HG03097 (cell line): ENCODE measurements at regions not wholly inside any gene's neighbourhood (a gene's known extent, or its start where the extent isn't known, plus 50 kb on each side); places are given as distances from the start of the nearest gene placed in this dataset.

Source experiments
- ATAC-seq: cut with Tn5 transposase; IDR thresholded peaks from one replicate; pipeline ENCODE4 v1.9.1; 2021; ENCODE audit not compliant: unreplicated experiment, low FRiP score

DNA sequence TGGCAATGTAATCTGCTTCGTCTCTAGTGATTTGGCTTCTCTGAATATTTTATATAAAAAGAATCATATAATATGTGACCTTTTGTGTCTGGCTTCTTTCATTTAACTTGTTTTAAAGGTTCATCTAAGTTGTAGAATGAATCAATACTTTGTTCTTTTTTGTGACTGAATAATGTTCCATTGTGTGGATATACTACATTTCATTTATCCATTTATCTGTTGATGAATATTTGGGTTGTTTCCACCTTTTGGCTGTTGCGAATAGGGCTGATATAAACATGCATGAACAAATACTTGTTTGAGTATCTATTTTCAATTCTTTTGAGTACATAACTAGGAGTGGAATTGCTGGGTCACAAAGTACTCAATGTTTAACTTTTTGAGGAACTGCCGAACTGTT, 63.8 kb upstream of the TNP1 start:
- no peak for ATAC-seq

DNA sequence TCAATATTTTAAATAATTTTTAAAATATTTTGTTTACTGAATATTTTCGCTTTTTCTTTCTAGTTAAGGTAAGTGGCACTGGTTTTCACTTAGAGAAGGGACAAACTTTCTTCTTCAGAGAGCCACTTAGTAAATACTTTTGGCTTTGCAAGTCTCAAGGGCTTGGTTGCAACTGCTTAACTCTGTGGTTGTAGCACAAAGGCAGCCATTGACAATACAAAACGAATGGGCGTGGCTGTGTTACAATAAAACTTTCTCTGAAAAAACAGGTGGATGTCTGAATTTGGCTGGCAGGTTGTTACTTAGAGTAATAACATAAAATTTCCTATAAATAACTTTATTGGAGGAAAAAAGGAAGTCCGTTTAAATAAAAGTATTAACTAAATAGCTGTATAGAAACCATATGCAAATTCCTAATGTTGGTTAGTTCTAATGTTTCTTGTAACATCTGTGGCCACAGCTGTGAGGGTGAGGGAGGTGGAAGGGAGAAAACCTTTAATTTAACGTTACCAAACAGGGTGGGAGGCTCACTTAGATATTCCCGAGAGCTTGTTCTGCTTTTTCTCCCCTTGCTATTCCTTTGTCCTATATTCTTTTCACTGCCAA, 62.4 kb upstream of the TNP1 start:
- no peak for ATAC-seq

DNA sequence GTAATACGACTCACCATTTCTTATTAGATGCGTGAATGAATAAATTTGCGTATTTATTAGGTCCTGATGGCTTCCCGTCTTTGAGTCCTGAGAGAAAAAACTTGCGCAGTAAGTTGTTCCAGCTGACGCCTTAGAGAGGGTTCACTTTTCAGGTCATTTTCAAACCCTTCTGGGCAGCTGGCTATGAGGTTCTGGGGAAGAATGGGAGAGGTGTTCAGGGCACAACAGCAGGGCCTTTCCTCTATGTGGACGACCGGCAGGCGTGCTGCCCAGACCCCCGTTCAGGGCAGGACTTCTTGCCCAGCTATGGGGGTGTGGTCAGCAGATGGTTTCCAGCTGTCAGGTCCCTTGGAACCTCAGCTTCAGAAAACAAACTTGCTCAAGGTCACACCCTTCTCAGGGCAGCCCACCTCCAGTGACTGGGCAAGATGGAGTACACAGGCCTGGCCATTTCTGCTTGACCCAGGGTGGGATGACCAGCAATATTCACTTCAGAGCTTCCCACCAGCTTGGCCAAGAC, 61.1 kb upstream of the TNP1 start:
- ATAC-seq = no peak

DNA sequence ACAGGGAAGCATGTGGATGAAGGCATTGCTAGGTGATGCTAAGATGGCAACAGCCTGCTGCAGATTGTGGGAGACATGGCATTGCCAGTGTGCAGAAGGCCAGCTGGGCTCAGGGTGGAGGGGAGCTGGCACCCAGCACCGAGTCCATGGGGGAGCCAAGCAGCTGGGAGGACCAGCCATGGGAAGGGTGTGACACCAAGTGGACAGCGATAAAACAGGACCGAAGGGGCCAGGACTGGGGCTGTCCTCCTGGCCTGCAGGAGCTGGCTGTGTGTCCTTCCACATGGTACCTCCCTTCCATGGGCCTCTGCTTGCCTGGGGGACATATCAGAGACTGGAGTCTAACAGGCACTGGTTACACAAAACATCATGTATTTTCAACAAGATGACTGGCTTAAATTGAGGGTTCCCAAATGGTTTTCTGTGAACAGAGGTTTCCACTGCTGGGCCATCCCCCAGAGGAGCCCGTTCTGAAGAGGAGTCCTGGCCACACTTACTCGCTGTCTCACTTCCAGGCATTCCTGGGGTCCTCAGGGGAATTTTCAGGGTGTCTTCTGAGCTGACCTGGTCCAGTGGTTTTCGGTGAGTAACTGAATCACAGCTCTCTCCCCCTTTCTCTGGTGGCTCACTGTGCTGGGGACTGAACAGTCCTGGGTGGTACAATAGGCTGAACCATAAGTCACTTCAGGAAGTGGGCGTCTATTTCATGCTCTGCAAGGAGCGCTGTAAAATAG, 60.4 kb upstream of the TNP1 start:
- no peak for ATAC-seq

DNA sequence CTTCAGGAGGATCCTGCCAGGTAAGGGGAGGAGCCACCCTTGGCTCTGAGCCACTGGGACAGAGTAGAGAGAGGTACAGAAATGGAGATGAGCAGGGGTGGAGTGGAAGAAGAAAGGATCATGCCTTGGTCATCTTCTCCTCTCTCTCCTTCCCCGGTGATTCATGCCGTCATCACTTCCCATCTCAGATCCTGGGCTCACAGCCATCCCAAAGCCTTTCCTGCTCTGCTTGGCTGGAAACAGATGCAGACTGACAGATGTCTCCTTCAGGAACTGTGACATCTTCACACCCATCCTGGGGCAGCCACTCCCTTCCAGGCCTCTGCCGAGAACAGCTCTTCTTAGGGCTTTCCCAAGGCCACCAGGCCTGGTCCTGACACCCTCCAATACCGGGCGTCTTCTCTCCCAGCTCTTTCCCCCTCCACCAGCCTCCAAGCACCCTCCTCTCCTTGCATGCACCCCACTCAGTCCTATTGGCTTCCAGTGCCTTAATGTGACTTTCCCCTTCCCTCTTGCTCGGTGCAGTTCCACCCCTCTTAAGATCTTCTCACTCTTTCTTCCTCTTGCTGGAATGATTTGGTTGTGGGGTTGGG, 58.3 kb upstream of the TNP1 start:
- ATAC-seq = no peak

DNA sequence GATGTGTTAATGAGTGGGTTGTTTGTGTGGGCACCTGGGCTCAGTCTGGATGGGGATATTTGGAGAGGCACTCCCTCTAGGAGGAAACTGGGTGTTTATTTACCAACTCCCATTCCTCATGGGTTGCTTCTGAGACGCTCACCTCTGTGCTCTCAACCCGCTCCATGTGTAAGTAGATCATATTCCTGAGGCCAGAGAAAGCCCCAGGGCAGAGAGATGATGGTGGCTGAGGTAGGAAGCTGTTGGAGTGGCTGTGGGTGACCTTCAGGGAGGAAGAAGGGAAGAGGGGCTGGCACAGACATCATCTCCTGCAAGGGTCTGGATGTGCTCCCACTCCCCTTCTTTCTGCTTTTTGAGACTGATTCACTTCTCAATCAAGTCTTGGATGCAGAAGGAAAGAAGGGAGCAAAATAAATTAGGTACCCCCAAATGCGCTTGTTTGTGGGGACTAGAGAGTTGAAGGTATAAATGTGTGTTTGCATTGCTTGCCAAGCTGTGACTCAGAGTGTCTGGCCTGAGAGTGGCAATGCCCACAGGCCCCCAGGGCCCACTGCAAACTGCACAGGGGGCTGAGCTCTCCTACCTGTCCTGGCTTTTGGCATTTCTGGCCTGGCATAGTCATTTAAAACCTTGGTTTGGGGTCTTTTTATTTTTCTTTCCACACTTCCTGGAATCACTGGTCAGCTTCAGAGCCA, 57.2 kb upstream of the TNP1 start:
- ATAC-seq = no peak

DNA sequence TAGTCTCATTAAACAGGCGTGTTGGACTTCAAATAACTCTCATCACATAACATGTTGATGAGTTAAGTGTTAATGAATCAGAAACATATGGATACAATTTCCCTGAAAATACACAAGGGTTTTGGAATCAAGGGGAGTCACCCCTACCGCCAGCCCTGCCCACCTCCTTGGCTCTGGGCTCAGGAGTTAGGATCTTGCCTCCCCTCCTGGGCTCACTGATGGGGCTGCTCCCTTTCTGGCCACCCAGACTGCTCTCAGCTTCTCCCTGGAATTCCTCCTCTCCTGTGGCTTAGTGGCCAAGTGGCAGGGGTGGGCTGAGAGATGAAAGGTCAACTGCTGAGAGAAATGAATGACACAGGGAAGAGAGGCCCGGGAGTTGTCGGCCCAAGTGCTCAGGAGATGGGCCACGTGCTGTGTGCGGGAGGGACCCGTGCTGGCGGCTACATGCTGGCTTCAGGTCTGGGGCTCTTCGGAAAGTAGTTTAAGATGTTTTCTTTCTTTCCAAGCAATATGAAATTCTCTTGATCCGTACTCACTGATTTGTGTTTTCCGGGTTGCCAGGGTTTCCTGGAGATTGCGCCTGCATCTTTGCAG, 55.8 kb upstream of the TNP1 start:
- no peak for ATAC-seq

DNA sequence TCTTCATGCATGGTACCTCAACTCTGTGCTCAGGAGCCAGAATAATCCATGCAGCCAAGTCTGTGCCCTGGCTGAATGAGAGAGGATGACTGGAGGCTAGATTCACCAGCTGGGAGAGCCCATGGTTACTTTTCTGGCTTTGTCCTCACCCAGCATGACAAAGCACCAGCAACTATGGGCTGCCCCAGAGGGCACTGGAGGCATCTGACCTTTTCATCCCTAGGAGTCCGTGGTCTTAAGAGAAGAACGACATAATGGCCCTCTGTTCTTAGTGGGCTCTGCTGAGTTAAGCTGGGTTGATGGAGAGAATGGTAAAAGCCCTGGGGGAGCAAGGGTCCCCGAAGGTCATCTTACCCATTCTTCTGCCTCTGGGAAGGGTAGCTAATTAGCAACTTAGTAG, 54.6 kb upstream of the TNP1 start:
- ATAC-seq = no peak

DNA sequence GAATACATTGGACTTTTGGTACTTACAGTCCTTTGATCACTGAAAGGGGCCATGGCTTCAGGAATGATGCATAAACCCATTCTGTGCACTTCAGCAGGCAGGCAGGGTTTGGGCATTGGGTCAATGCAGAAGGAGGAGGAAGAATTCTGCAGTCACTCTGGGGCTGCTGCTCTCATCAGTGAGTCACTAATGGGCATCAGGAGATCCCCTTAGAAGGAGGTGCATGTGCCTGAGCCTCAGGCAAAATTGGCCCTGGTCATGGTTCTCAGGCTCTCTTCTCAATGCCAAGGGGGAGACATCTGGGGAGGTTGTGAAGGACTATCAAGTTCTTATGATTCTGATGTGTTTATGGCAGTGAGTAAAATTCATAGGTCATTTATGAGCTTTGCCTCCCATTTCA, 52.0 kb upstream of the TNP1 start:
- ATAC-seq = no peak

DNA sequence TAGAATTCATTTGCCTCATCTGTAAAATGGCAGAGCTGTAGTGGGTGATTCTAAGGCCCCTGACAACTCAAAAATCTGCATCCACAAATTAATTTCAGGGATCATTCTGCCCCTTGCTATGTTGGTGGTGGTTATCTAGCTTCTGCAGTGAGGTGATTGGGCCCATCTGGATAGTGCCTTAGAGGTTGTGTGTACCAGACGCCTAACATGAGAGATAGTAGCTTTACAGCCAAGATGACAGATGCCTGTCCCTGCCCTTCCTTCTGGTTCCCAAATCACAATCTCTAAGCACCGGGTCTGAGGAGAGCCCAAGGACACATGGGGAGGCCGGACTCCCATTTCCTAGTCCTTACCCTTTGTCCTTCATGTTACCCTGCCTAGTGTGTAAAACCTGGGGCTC, 51.1 kb upstream of the TNP1 start:
- ATAC-seq = no peak

DNA sequence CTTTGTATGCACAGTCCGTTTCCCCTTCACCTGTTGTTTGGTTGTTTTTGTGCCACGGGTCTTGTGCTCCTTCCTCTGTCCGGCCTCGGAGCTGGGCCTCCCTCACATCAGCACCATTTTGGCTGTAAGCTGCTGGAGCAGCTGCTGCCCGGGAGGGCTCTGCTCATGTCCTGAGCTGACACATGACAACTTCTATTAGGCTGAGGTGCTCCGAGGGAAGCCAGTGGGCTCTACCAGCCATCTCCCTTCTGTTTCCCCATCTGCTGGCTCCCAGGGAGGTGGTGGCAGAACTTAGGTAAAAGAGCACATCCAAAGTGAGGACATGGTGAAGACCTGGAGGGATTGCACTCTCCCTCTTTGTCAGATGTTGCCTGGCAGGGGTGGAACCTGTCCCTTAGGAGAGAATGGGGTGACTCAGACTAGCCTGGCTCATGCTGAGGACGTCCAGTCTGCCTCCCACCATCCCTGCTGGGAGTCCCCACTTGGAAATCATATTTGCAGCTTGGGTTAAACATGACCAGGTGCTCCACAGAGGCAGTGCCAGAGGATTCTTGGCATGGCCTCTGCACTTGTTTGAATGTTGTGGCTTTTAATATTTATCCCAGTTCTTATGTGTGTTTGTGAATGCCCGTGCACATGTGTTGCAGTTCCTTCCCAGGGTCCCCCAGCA, 49.8 kb upstream of the TNP1 start:
- no peak for ATAC-seq
